GM11168 (cell line): ENCODE measurements at regions not wholly inside any gene's neighbourhood (a gene's known extent, or its start where the extent isn't known, plus 50 kb on each side); places are given as distances from the start of the nearest gene placed in this dataset.
"Not testable (repeated sequence)": the region's sequence is repeated elsewhere in the genome, so short reads cannot be mapped to it uniquely, and the experiment has no call there.

Experiments used
- in situ Hi-C: fragments of 300-500 bp; cut with MboI; formaldehyde crosslinking; loops from one replicate; pipeline ENCODE4 v1.12.0; 2022; ENCODE audit warnings: low sequenced_read_pairs; ENCODE audit not compliant: unreplicated experiment

DNA sequence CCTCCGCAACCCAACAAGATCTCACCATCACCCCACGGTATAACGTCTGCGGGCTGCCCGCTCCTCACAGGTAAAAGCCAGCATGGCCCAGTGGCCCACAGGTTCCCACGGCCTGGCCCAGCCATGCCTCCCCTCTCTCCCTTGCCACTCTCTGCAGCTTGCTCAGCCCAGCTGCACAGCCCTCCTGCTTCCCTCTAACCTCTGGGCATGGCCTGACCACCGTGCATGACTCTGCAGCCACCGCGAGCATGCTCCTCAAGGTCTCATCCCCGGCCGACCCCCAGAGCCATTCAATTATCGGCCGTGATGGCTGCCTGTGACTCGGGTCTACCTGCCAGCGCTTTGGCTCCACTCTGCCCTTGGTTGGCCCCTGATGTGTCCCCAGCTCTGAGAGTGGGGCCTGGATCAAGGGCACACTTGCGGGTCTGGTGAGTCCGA, 185.5 kb downstream of the CTTN start:
- in situ Hi-C loops = no loop called here

DNA sequence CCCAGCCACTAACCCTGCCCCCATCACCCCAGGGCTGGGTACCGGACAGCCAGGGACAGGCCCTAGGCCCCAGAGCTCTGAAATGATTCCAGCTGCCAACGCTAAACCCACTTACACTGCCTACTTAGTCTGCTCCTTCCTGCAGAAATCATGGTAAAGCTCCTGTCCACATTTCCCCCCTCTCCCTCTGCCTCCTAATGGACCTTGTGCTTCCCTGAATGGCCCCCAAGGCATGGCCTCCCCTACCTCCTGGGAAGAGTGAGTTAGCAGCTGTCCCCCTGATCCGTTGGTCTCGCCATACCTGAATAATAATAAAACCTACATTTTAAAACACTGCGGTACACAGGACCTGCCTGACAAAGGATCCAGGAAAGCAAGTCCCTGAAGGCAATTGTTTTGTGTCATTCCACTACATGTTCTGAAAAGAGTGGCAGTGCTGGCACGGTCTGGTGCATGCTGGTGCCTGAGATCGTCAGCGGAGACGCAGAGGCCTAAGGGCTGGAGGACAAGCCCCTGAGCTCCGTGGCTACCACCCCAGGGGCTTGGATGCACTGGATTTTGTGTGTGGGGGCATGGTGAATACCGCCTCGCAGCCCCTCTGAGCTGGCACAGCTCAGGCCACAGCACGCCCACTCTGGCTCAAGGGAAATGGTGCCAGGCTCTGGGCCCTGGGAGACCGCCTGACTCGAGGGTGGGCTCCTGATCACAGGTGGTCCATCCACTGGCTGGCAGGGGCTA, 186.3 kb downstream of the CTTN start:
- in situ Hi-C loops = no loop called here

DNA sequence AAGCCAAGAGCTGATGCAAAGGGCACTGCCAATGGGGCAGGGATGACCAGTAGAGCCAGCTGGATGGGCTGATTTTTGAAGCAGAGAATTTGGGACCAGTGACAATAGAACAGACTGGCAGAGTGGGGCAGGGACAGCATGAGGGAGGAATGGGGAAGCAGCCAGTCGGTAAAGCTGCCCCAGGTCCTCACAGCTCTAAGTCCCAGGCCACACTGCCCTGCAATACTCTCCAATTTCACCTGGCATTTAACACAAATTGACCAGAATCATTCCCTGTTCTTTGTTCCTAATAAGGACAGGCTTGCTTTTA, 186.9 kb downstream of the CTTN start:
- in situ Hi-C loops = no loop called here

DNA sequence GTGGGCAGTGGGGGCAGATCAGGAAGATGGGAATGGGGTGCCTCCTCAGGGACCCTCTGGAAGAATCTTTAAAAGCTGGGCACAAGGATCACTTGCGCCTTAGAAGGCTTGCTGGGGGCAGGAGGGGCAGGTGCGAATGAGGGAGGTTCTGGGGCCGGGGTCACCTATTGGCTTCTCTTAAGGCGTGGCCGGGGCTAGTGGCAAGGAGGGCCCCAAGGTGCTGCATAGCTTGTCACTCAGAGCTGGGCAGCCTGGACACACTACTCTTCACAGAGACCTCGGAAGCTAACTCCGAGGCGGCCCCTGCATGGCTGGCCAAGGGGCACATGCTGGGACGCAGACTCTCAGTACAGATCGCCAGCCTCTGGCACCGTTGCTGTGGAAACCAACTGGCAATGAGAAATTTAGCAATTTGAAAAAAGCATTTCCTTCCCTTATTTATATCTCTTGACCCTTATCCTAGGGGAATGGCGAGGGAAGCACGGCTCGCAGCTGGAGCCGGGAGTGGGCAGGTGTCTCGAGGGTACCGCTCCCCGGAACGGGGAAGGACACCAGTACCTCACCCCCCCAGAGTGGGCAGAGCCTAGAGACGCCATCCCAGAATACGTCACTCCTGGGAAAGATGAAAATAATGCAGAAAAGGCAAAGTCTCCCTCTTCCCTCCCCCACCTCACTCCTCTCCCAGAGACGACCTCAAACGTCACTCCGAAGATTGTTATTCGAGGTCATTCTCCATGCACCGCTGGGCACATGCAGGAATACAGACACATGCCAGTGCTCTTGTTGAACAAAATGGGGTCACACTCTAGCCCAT, 188.1 kb downstream of the CTTN start:
- in situ Hi-C loops = no loop called here

DNA sequence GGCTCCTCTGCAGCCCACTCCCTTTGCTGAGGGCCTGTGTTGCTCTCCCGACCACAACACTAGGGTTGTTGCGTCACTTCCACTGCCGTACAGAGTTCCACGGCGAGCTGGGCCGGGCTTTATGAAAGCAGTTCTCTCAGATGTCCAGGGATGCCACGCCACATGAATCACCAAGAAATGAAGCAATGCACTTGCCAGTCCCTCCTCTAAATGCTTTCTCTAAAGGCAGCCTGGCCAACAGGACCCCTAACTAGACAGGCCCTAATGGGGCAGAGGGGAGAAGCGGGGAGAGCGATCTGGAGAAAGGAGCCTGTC, 188.7 kb downstream of the CTTN start:
- in situ Hi-C loops = no loop called here

DNA sequence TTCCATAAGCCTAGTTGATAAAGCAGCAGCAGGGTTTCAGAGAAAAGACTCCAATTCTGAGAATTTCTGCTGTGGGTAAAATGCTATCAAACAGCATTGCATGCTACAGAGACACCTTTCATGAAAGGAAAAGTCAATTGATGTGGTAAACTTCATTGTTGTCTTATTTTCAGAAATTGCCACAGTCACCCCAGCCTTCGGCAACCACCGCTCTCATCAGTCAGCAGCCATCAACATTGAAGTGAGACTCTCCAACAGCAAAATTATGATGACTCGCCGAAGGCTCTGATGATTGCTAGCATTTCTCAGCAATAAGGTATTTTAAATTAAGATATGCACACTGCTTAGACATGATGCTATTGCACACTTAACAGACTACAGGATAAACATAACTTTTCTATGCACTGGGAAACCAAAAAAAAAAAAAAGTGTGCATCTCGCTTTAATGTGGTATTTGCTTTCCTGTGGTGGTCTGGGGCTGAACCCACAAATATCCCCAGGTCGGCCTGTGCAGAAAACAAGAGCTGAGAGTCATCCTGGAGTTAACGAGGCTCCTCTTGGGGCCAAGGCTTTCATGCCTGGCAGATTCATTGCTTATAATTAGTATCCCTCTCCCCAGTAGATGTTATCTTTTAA, 192.1 kb downstream of the CTTN start:
- in situ Hi-C loops = no loop called here

DNA sequence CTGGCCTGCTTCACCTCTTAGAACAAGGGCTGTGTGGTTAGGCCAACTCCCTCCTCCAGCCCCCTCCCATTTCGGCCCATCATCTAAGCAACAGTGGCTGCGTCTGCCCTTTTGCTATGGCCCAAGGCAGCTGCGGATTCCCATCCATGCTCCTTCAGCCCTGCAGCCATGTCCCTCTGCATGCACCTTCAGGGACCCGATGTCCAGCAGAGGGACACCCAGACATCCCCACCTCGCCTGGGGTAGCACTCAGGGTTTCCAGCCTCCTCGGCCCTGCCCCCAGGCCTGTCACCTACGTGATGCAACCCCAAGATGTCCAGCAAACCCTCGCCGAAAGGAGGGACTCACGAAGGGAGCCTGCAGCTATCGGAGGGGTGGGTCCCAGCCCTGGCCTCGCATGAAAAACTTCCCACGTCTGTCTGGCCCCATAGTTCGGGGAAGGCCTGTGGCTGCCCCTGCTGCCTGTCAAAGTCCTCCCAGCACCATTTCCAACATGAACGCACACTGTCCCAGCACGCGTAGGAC, 194.4 kb downstream of the CTTN start:
- in situ Hi-C loops = no loop called here

DNA sequence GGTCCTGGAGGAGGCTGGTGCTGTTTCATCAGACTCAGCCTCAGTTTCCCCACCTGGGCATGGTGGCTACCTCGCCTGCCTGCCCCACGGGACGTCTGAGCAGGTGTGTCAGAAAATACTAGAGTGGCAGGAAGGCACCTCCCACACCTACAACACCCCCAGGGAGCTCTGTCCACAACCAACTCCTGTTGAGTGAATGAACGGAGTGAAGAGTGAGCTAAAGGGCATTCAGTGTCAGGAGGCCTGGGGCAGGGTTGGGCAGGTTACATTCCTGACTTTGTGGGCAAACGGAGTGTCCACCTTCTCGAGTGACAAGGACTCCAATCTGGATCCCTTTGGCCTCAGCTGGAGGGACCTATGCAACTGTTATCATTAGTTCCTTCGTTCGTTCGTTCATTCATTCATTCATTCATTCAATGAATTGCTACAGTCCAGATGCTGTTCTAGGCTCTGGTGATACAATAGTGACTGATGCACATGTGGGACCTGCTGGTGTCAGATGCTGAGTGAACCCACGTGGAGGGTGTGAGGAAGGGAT, 195.2 kb downstream of the CTTN start:
- in situ Hi-C loops = no loop called here

DNA sequence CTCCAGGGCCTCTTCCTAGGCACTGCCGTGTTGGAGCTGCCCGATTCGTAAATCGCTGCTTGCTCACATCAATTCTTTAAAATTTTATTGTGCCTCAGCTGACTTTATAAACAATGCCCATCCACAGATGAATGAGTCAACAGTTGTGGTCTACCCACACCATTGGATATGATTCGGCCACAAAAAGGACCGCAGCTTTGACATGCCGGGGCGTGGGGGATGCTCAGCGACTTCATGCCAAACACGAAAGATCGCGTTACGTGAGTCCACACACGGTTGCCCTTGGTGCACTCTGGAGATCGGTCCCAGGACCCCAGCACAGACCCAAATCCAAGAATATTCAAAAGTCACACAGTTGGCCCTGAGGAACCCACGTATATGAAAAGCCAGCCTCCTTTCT, 195.7 kb downstream of the CTTN start:
- in situ Hi-C loops = no loop called here

DNA sequence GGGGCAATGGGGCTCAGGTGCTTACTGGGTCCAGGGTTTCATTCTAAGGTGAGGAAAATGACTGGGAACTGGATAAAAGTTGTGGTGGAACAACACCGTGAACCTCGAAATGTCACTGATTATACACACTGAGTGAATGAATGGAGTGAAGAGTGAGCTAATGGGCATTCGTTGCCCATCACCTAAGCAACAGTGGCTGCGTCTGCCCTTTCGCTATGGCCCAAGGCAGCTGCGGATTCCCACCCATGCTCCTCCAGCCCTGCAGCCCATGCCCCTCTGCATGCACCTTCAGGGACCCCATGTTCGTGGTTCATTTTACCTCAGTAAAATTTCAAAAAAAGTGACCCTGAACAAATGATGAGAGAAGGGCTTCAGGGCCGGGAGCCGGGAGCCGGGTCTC, 196.3 kb downstream of the CTTN start:
- in situ Hi-C loops = no loop called here

DNA sequence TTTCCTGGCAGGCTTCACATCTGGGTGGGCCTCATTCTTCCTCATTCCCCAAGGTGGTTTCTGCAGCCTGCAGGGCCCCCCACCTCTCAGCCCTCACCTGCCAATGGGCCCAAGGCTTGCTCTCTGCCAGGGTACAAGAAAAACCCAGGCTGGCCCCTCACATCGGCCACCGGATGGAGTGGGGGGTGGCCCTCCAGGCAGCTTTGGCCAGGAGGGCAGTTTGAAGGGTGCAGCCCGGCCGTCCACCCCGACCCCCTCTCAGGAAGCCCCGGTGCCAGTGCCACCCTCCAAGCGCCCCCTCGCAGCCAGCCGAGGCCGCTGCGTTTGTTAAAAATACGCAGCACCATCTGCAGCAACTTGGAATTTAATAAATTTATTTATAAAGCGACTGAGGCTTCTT, 196.7 kb downstream of the CTTN start:
- in situ Hi-C loops = no loop called here

DNA sequence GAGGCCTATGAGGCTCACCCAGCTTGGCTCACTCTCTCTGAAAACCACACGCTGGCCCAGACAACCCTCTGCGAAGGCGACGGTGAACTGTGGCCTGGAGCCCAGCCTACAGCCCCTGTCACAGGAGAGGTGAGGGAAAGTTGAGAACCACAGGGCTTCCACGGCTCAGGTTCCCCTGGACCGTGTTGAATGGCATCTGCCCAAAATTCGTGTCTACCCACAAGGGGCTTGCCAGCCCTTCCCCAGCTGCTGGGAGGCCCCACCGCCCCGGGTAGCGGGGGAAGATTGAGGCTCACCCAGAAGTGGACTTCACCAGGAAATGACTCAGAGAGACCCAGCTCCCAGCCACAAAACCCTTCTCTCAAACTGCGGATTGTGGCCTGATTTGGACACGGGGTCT, 197.1 kb downstream of the CTTN start:
- in situ Hi-C loops = no loop called here

DNA sequence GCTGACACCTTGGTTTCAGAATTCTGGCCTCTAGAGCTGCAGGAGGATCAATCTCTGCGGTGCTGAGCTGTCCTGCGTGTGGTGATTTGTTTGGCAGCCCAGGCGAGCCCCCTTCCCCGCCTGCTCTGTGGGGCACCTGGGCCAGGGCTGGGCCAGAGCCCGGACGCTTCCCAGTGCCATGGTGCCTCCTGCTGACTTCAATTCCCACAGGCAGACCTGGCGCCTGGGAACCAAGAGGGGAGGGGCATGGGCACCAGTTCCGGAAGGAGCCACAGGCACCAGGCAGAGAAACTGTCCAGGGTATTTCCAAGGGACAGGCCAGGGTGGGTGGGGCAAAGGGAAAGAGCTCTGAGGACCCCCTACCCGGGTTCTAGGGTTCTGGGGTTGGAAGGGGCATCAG, 197.8 kb downstream of the CTTN start:
- in situ Hi-C loops = no loop called here

DNA sequence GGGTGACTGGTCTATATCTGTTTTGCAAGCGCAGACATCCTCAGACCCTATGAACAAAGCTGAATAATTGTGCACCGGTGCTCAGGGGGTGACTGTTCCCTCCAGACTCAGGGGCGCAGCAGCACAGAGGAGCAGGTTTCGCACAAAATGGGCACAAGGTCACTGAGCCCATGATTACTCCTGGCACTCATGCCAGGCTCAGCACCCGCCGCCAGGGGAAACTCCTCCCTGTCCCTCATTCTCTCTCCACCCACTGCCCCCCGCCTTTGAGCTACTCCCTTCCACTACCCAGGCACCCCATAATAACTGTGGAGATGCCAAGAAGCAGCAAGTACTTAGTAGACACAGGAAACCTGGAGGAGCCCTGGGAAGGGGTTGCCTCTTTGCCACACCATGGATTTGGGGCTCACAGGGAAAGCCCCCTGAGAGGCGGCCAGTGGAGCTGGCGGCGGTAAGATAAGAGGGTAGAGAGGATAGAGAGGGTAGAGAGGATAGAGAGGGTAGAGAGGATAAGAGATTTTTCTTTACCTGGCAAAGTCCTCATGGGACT, 198.8 kb downstream of the CTTN start:
- in situ Hi-C loops = no loop called here

DNA sequence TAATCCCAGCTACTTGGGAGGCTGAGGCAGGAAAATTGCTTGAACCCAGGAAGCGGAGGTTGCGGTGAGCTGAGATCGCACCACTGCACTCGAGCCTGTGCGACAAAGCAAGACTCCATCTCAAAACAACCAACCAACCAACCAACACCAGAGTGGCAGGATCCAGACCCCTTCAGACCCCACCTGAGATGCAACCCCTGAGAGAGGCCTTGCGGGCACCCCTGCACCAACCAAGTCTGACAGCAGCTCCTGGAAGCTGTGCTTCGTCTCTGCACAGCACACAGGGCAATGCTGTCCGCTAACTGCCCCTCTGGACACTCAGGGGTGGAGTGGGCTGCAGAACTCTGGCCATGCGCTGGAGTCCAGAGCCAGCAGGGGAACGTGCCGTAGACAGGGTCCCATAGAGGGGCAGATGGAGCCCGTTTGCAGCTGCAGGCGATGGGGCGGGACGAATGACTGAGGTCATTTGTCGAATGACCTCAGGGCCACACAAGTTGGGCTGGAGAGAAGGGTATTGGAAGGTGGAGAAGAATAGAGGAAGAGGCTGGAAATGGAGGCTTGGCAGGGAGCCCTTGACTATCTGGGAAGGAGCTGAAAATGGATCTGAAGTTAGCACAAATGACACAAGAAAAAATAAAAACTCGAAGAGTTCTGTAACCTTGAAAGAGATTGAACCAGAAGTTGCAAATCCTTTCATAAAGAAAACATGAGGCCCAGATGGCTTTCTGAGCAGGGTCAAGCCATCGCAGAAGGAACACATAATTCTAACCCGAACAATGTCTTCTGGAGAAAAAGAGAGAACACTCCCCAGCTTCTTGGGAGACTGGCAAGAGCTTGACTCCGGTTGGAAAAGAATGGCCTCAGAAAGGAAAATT, 199.7 kb downstream of the CTTN start:
- in situ Hi-C loops = no loop called here

DNA sequence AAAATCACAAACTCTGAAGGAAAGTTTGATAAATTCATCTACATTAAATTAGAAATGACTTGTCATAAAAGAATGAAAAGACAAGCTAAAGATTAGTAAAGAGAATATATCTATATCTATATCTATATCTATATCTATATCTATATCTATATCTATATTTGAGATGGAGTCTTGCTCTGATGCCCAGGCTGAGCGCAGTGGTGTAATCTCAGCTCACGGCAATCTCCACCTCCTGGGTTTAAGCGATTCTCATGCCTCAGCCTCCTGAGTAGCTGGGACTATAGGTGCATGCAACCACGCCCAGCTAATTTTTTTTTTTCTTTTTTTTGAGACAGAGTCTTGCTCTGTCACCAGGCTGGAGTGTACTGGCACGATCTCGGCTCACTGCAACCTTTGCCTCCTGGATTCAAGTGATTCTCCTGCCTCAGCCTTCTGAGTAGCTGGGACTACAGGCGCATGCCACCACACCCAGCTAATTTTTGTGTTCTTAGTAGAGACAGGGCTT, 202.6 kb downstream of the CTTN start:
- in situ Hi-C loops = not testable (repeated sequence)

DNA sequence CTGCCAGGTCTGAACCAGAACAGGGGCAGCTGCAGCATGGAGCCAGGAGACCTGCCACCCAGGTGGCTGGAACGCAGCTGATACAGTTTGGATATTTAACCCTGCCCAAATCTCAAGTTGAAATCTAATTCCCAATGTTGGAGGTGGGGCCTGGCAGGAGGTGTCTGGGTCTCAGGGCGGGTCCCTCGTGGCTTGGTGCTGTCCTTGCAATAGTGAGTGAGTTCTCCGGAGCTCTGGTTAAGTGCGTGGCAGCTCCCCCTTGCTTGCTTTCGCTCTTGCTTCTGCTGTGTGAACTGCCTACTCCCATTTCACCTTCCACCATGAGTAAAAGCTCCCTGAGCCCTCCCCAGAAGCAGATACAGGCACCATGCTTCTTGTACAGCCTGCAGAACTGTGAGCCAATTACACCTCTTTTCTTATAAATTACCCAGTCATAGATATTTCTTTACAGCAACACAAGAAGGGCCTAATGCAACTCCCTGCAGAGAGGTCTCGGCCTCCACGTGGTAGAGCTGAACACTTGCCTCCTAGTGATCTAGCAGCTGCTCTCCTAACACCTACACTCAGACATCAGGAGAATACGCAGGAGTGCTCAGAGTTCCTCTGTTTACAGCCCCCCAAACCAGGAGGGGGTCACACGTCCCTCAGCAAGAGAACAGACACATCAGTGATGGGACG, 203.7 kb downstream of the CTTN start:
- in situ Hi-C loops = no loop called here

DNA sequence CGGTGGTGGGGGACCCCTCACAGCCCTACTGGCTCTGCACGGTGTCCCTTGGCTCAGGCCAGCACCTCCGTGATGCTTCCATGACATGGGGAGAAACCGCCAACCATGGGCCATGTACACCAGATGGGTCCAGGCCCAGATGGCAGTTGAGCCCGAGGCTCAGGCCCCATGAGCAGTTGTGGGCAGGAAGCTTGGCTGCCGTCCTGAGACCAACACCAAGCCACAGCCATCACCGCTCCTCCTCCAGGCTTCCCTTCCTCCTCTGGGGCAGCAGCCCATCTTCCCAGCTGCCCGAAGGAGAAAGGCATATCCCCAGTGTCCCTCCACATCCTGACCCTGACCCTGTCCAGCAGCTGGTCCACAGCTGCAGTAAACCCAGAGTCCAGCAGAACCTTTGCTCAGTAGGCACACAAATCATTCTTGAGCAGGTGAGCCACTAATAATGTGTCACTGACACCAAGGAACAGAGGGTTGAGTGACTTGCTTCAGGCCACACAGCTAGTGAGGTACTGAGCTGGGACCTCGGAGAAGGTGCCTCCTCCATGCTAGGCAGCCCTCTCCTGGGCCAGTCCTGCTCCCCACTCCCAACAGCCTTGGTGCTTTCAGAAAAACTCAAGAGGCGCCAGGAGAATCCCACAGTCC, 204.9 kb downstream of the CTTN start:
- in situ Hi-C loops = no loop called here

DNA sequence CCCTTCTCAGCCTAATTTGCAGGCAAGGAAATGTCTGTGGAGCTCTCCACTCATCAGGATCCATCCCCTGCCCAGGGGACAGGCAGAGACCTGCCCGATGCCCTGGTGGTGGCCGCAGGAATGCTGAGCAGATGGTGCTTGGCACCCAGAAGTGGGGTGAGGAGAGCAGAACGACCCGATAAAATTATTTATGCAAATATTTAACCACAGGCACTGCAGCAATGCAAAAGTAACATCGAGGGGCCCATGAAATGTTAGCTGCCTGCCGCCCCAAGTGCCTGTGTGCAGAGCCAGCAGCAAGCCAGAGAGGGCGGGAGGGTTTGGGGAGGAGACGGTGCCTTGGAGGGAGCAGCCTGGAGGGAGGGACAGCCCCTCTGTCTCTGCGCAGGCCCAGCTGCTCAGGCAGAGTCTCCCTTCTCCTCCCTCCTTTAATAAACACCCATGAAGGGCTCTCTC, 205.5 kb downstream of the CTTN start:
- in situ Hi-C loops = no loop called here
